ENCODE measurements at regions not wholly inside any gene's neighbourhood (a gene's known extent, or its start where the extent isn't known, plus 50 kb on each side); places are given as distances from the start of the nearest gene placed in this dataset.
A peak's percentile ranks its signal among the peaks of the same experiment; 100 is the strongest.

GRCh38 chr20:24077145-24077544 is 88.6 kb upstream of the GGTLC1 start:
- no peak for DNase-seq (ENCODE audit: low read depth in 3 of 3, low spot score in 1 of 3)

GRCh38 chr20:24070679-24071078 is 82.1 kb upstream of the GGTLC1 start:
- DNase-seq (ENCODE audit: low read depth in 3 of 3, low spot score in 1 of 3): no peak

- peak in 1 of 3 donors; percentile 12 for DNase-seq (ENCODE audit: low read depth in 3 of 3, low spot score in 1 of 3)
These were observed 77.6 kb upstream of the GGTLC1 start for GRCh38 chr20:24066076-24066700.

- no peak for DNase-seq (ENCODE audit: low read depth in 3 of 3, low spot score in 1 of 3)
These were observed 76.3 kb upstream of the GGTLC1 start for GRCh38 chr20:24064915-24065314.

GRCh38 chr20:24064092-24064491 is 75.5 kb upstream of the GGTLC1 start:
- DNase-seq (ENCODE audit: low read depth in 3 of 3, low spot score in 1 of 3): no peak

GRCh38 chr20:24063100-24063499 is 74.5 kb upstream of the GGTLC1 start:
- DNase-seq (ENCODE audit: low read depth in 3 of 3, low spot score in 1 of 3): no peak

GRCh38 chr20:24060851-24061590 is 72.4 kb upstream of the GGTLC1 start:
- no peak for DNase-seq (ENCODE audit: low read depth in 3 of 3, low spot score in 1 of 3)

GRCh38 chr20:24059174-24059573 is 70.6 kb upstream of the GGTLC1 start:
- no peak for DNase-seq (ENCODE audit: low read depth in 3 of 3, low spot score in 1 of 3)

- DNase-seq (ENCODE audit: low read depth in 3 of 3, low spot score in 1 of 3): no peak
These were observed 67.9 kb upstream of the GGTLC1 start for GRCh38 chr20:24056491-24056890.

GRCh38 chr20:24052599-24053275 is 64.2 kb upstream of the GGTLC1 start:
- DNase-seq (ENCODE audit: low read depth in 3 of 3, low spot score in 1 of 3): no peak

- DNase-seq (ENCODE audit: low read depth in 3 of 3, low spot score in 1 of 3): no peak
These were observed 62.6 kb upstream of the GGTLC1 start for GRCh38 chr20:24051160-24051559.

- DNase-seq (ENCODE audit: low read depth in 3 of 3, low spot score in 1 of 3): no peak
These were observed 61.5 kb upstream of the GGTLC1 start for GRCh38 chr20:24050119-24050518.

GRCh38 chr20:24049081-24049480 is 60.5 kb upstream of the GGTLC1 start:
- no peak for DNase-seq (ENCODE audit: low read depth in 3 of 3, low spot score in 1 of 3)

GRCh38 chr20:24048024-24048611 is 59.5 kb upstream of the GGTLC1 start:
- no peak for DNase-seq (ENCODE audit: low read depth in 3 of 3, low spot score in 1 of 3)

GRCh38 chr20:24046888-24047287 is 58.3 kb upstream of the GGTLC1 start:
- no peak for DNase-seq (ENCODE audit: low read depth in 3 of 3, low spot score in 1 of 3)

- no peak for DNase-seq (ENCODE audit: low read depth in 3 of 3, low spot score in 1 of 3)
These were observed 57.2 kb upstream of the GGTLC1 start for GRCh38 chr20:24045621-24046318.

- no peak for DNase-seq (ENCODE audit: low read depth in 3 of 3, low spot score in 1 of 3)
These were observed 54.7 kb upstream of the GGTLC1 start for GRCh38 chr20:24043294-24043693.

- DNase-seq (ENCODE audit: low read depth in 3 of 3, low spot score in 1 of 3): no peak
These were observed 54.1 kb upstream of the GGTLC1 start for GRCh38 chr20:24042646-24043045.

- no peak for DNase-seq (ENCODE audit: low read depth in 3 of 3, low spot score in 1 of 3)
These were observed 52.4 kb upstream of the GGTLC1 start for GRCh38 chr20:24040896-24041459.

- DNase-seq (ENCODE audit: low read depth in 3 of 3, low spot score in 1 of 3): no peak
These were observed 50.6 kb upstream of the GGTLC1 start for GRCh38 chr20:24039196-24039595.
